Uterus (tissue), 3 donors: ENCODE measurements at regions not wholly inside any gene's neighbourhood (a gene's known extent, or its start where the extent isn't known, plus 50 kb on each side); places are given as distances from the start of the nearest gene placed in this dataset.

Experiments
- DNase-seq, 2 donors: peaks; one replicate each; pipeline ENCODE4 v3.0.0-alpha.2; 2019 to 2020
- H3K27ac ChIP-seq, 2 donors: fragments of 200-600 bp; sonication (generic); 1 replicate in 1 of 2; 2 replicates in 1 of 2; pipeline ENCODE4 v1.5.1; 2016 to 2018
- H3K27me3 ChIP-seq, 2 donors: fragments of 200-600 bp; sonication (generic); one replicate each; pipeline ENCODE4 v1.5.1; 2018 to 2019; ENCODE audit warnings: control low read depth in 1 of 2
- H3K36me3 ChIP-seq, 2 donors: fragments of 200-600 bp; sonication (generic); one replicate each; pipeline ENCODE4 v1.5.1; 2019; ENCODE audit warnings: control low read depth in 1 of 2
- H3K4me1 ChIP-seq, 2 donors: fragments of 200-600 bp; sonication (generic); one replicate each; pipeline ENCODE4 v1.5.1; 2018 to 2019; ENCODE audit warnings: control low read depth in 1 of 2
- H3K4me3 ChIP-seq, 2 donors: fragments of 200-600 bp; sonication (generic); 1 replicate in 1 of 2; 2 replicates in 1 of 2; pipeline ENCODE4 v1.5.1; 2018 to 2019; ENCODE audit warnings: mild to moderate bottlenecking in 1 of 2
- H3K9me3 ChIP-seq, 2 donors: fragments of 200-600 bp; sonication (generic); one replicate each; pipeline ENCODE4 v1.5.1; 2019; ENCODE audit warnings: control low read depth in 1 of 2
- CTCF ChIP-seq, 4 experiments: fragments of 200-600 bp in 2 of 4; fragments of 450-650 bp in 2 of 4; sonication (generic) in 2 of 4; IDR thresholded peaks; one replicate each; pipeline ENCODE4 v1.5.1; 2016 to 2019; ENCODE audit warnings: antibody characterized with exemption in 4 of 4, mild to moderate bottlenecking in 2 of 4, moderate library complexity in 1 of 4
- POLR2A ChIP-seq, 2 donors: fragments of 450-650 bp; IDR thresholded peaks; one replicate each; pipeline ENCODE4 v1.6.1; 2016; ENCODE audit warnings: antibody characterized with exemption in 2 of 2, mild to moderate bottlenecking in 1 of 2, moderate library complexity in 1 of 2
- intact Hi-C: fragments of 100-400 bp; cut with DNase I; formaldehyde crosslinking; loops from one replicate; pipeline ENCODE4 v1.15.1; 2023; ENCODE audit warnings: low total_unique reads
- donor health status: DM: yes; HTN: yes; CAD: no.

- TF ChIP-seq POLR2A (IDR thresholded peaks at IDR 0.05) (no peak), CTCF (IDR thresholded peaks at IDR 0.05) (no peak)
- H3K27me3 ChIP-seq: no peaks in the 10 kb centered on the region
- peak overlapping the region in 1 of 2 donors; percentile 24 for H3K27ac ChIP-seq
- H3K9me3 ChIP-seq: no peaks in the 10 kb centered on the region
- H3K4me1 ChIP-seq: no peaks in the 10 kb centered on the region
- no peaks in the 10 kb centered on the region for H3K36me3 ChIP-seq
- intact Hi-C loops: no loop called here
- no peak overlapping the region for H3K4me3 ChIP-seq
- no peak for DNase-seq
Observed at GRCh38 chr3:40714771-40715345, 190.1 kb downstream of the ZNF621 start.

- H3K27ac ChIP-seq: no peak overlapping the region
- H3K9me3 ChIP-seq: no peaks in the 10 kb centered on the region
- H3K4me1 ChIP-seq: no peaks in the 10 kb centered on the region
- no peaks in the 10 kb centered on the region for H3K36me3 ChIP-seq
- intact Hi-C loops: no loop called here
- no peak overlapping the region for H3K4me3 ChIP-seq
- H3K27me3 ChIP-seq: no peaks in the 10 kb centered on the region
- DNase-seq: no peak
- no peak for TF ChIP-seq CTCF (IDR thresholded peaks at IDR 0.05)
Observed at GRCh38 chr3:40715551-40715950, 190.8 kb downstream of the ZNF621 start.

GRCh38 chr3:40717471-40717870, 192.7 kb downstream of the ZNF621 start:
- DNase-seq: no peak
- H3K36me3 ChIP-seq: no peaks in the 10 kb centered on the region
- no peaks in the 10 kb centered on the region for H3K27me3 ChIP-seq
- no peaks in the 10 kb centered on the region for H3K9me3 ChIP-seq
- TF ChIP-seq CTCF (IDR thresholded peaks at IDR 0.05): no peak
- no peak for TF ChIP-seq POLR2A (IDR thresholded peaks at IDR 0.05)
- no peaks in the 10 kb centered on the region for H3K4me1 ChIP-seq
- no peak overlapping the region for H3K4me3 ChIP-seq
- no peak overlapping the region for H3K27ac ChIP-seq
- intact Hi-C loops: no loop called here

GRCh38 chr3:40718209-40718608, 193.4 kb downstream of the ZNF621 start:
- no peaks in the 10 kb centered on the region for H3K36me3 ChIP-seq
- no peaks in the 10 kb centered on the region for H3K27me3 ChIP-seq
- H3K27ac ChIP-seq: no peak overlapping the region
- intact Hi-C loops: no loop called here
- no peaks in the 10 kb centered on the region for H3K9me3 ChIP-seq
- H3K4me1 ChIP-seq: no peaks in the 10 kb centered on the region
- TF ChIP-seq CTCF (IDR thresholded peaks at IDR 0.05): no peak
- TF ChIP-seq POLR2A (IDR thresholded peaks at IDR 0.05): no peak
- no peak overlapping the region for H3K4me3 ChIP-seq
- no peak for DNase-seq

- Histone ChIP-seq H3K27ac (no peak overlapping the region), H3K4me1 (no peaks in the 10 kb centered on the region), H3K27me3 (no peaks in the 10 kb centered on the region), H3K36me3 (no peaks in the 10 kb centered on the region), H3K9me3 (no peaks in the 10 kb centered on the region), H3K4me3 (no peak overlapping the region)
- no peak for DNase-seq
- TF ChIP-seq POLR2A (IDR thresholded peaks at IDR 0.05) (no peak), CTCF (IDR thresholded peaks at IDR 0.05) (no peak)
- intact Hi-C loops: no loop called here
Observed at GRCh38 chr3:40718681-40719080, 193.9 kb downstream of the ZNF621 start.
